Stomach (tissue), 4 donors: ENCODE measurements at regions not wholly inside any gene's neighbourhood (a gene's known extent, or its start where the extent isn't known, plus 50 kb on each side); places are given as distances from the start of the nearest gene placed in this dataset.

Experiments used
- CTCF ChIP-seq, 7 experiments: fragments of 450-650 bp in 4 of 7; fragments of 200-600 bp in 3 of 7; sonication (generic) in 3 of 7; IDR thresholded peaks; one replicate each; pipeline ENCODE4 v1.5.1; 2016 to 2019; ENCODE audit warnings: antibody characterized with exemption in 7 of 7, control low read depth in 2 of 7, mild to moderate bottlenecking in 1 of 7
- EP300 ChIP-seq: sonication (generic); formaldehyde crosslinking; IDR thresholded peaks from one replicate; pipeline ENCODE4 v1.6.1; 2017; ENCODE audit warnings: antibody characterized with exemption
- POLR2A ChIP-seq, 4 donors: fragments of 450-650 bp; IDR thresholded peaks; one replicate each; pipeline ENCODE4 v1.6.1; 2016; ENCODE audit warnings: antibody characterized with exemption in 4 of 4, control low read depth in 2 of 4, mild to moderate bottlenecking in 1 of 4, moderate library complexity in 1 of 4

- TF ChIP-seq CTCF (IDR thresholded peaks at IDR 0.05): no peak
- no peak for TF ChIP-seq EP300
- no peak for TF ChIP-seq POLR2A (IDR thresholded peaks at IDR 0.05)
Measured at GRCh38 chr6:98136333-98136732, 698.0 kb upstream of the POU3F2 start.
